ENCODE measurements at regions not wholly inside any gene's neighbourhood (a gene's known extent, or its start where the extent isn't known, plus 50 kb on each side); places are given as distances from the start of the nearest gene placed in this dataset.

DNA sequence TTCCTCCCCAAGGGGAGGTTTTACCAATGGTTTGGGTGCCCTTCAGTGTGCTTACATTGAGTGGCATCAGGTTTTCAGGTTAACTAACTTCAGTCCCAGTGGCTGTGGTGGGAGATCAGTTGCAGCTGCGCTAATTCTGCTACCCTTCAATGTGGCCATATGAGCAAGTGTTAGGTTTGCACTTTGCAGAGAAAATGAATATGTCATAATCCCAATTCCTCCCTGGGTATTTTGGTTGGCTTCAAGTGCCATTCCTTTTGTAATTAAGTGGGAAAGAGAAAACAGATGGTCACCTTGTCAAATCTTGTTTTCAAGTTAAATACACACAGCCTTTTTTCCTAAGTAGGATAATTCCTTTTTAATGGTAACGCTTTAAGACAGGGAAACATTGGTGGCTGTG is 236.2 kb downstream of the TLE4 start:
- no TSS peak for BruUV-seq (replicated peaks)
- no peak for TF ChIP-seq CTCF (IDR thresholded peaks at IDR 0.05; ENCODE audit: extremely low read depth in 1 of 2, insufficient read depth in 1 of 2, low read depth in 1 of 2, low read length in 2 of 2)
- TF ChIP-seq FOS (IDR thresholded peaks at IDR 0.05; ENCODE audit: borderline replicate concordance, insufficient read depth, low read length), result no peak
- TF ChIP-seq POLR2A (IDR thresholded peaks at IDR 0.05; ENCODE audit: low read depth, low read length), result no peak
- TF ChIP-seq POLR2AphosphoS5 (IDR thresholded peaks at IDR 0.05; ENCODE audit: insufficient read depth, low read depth, low read length), result no peak
- no peak for TF ChIP-seq GATA2 (IDR thresholded peaks at IDR 0.05; ENCODE audit: insufficient read depth, insufficient read length, low read depth, low read length)
- no peak for TF ChIP-seq MAX (IDR thresholded peaks at IDR 0.05; ENCODE audit: insufficient read depth, insufficient read length)
- TF ChIP-seq MYC (IDR thresholded peaks at IDR 0.05; ENCODE audit: low read depth, low read length), result no peak
- TF ChIP-seq JUN (IDR thresholded peaks at IDR 0.05; ENCODE audit: borderline replicate concordance, insufficient read depth, insufficient read length, low read depth), result no peak
- no peak for TF ChIP-seq EZH2 (IDR thresholded peaks at IDR 0.05; ENCODE audit: borderline replicate concordance, low read depth, low read length, severe bottlenecking)
- POLR2A ChIA-PET, result no interaction called here
- Histone ChIP-seq H3K4me3 (replicated peaks in 1 of 3; ENCODE audit: insufficient read depth in 1 of 3, low read depth in 1 of 3, low read length in 3 of 3) (no peak overlapping the region), H3K27ac (ENCODE audit: insufficient read depth, low read depth, low read length) (no peak overlapping the region), H3K36me3 (ENCODE audit: control insufficient read depth in 2 of 2, extremely low read depth in 1 of 2, insufficient read depth in 2 of 2, low read length in 2 of 2) (no peaks in the 10 kb centered on the region), H3K9me3 (replicated peaks; ENCODE audit: control insufficient read depth, insufficient read depth, low read length) (no peaks in the 10 kb centered on the region), H3K27me3 (ENCODE audit: control insufficient read depth in 2 of 2, insufficient read depth in 2 of 2, low read length in 2 of 2) (no peaks in the 10 kb centered on the region), H3K9ac (replicated peaks; ENCODE audit: extremely low read depth, insufficient read depth, low read length) (no peak overlapping the region), H4K20me1 (replicated peaks; ENCODE audit: control insufficient read depth, extremely low read depth, insufficient read depth, low read length) (no peaks in the 10 kb centered on the region), H3K4me2 (ENCODE audit: insufficient read depth, low read length) (no peak overlapping the region), H2AFZ (ENCODE audit: low read depth, low read length) (no peak overlapping the region), H3K4me1 (ENCODE audit: control insufficient read depth, extremely low read depth, insufficient read depth, low read length) (peaks cover 23% of the 10 kb centered on the region), H3K9me1 (replicated peaks; ENCODE audit: control insufficient read depth, extremely low read depth, insufficient read depth, low read length) (no peaks in the 10 kb centered on the region), H3K79me2 (ENCODE audit: control insufficient read depth, insufficient read depth, low read length) (no peaks in the 10 kb centered on the region)
- intact Hi-C loops (cut with micrococcal nuclease) (loop anchor here (10.0 kb wide), 1 partner anchor 143 kb away; no protein-coding TSS in a partner anchor), dilution Hi-C loops (cut with MboI; ENCODE audit: extremely low pct_ligation_motif_present, low sequenced_read_pairs) (no loop called here)
- no peak for DNase-seq (ENCODE audit: low read depth, low spot score)
- FAIRE-seq, result no peak
- CTCF ChIA-PET, result no interaction called here
